Nephron (organoid): ENCODE measurements at regions not wholly inside any gene's neighbourhood (a gene's known extent, or its start where the extent isn't known, plus 50 kb on each side); places are given as distances from the start of the nearest gene placed in this dataset.

Experiments
- H3K27ac Mint-ChIP-seq, 3 experiments: 2 replicates each; pipeline ENCODE4 v1.8.0; 2020; ENCODE audit warnings: mixed read lengths in 3 of 3, mild to moderate bottlenecking in 2 of 3, moderate library complexity in 1 of 3
- H3K27me3 Mint-ChIP-seq: 2 replicates; pipeline ENCODE4 v1.8.0; 2021; ENCODE audit warnings: low read depth, mild to moderate bottlenecking, moderate library complexity, mixed read lengths
- H3K36me3 Mint-ChIP-seq: 2 replicates; pipeline ENCODE4 v1.8.0; 2020; ENCODE audit warnings: low read depth, mixed read lengths
- H3K4me1 Mint-ChIP-seq: 2 replicates; pipeline ENCODE4 v1.8.0; 2020; ENCODE audit warnings: mixed read lengths
- H3K4me3 Mint-ChIP-seq, 3 experiments: 2 replicates each; pipeline ENCODE4 v1.8.0; 2020; ENCODE audit warnings: mild to moderate bottlenecking in 3 of 3, mixed read lengths in 3 of 3, moderate library complexity in 2 of 3
- H3K9me3 Mint-ChIP-seq: 2 replicates; pipeline ENCODE4 v1.8.0; 2020; ENCODE audit warnings: mixed read lengths
- TF ChIP-seq, protein P1 (sequence below), 3 experiments: fragments of 200-600 bp; sonication (generic); IDR thresholded peaks; one replicate each; pipeline ENCODE4 v1.5.0; 2021; ENCODE audit warnings: antibody characterized with exemption in 3 of 3; ENCODE audit not compliant: unreplicated experiment in 3 of 3

DNA sequence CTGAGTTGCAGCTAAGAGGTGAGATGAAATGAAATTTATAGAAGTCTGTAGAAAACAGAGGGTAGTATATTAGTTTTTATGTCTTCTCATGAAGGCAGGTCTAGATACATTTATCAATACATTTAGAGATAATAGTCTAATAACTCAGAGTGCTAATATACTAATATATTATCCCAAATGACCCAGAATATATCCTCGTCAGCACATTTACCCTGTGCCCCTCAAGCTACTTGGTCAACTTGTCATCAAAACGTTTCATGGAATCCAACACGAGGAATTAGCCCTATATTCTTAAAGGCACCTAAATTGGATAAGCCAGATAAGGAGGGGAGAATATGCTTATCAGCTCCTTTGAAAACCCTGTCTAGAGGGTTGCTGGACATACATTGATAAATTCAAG is 415.1 kb upstream of the LRRTM1 start:
- peaks cover under 1% of the 10 kb centered on the region for H3K4me1 Mint-ChIP-seq
- TF ChIP-seq, protein P1, sequence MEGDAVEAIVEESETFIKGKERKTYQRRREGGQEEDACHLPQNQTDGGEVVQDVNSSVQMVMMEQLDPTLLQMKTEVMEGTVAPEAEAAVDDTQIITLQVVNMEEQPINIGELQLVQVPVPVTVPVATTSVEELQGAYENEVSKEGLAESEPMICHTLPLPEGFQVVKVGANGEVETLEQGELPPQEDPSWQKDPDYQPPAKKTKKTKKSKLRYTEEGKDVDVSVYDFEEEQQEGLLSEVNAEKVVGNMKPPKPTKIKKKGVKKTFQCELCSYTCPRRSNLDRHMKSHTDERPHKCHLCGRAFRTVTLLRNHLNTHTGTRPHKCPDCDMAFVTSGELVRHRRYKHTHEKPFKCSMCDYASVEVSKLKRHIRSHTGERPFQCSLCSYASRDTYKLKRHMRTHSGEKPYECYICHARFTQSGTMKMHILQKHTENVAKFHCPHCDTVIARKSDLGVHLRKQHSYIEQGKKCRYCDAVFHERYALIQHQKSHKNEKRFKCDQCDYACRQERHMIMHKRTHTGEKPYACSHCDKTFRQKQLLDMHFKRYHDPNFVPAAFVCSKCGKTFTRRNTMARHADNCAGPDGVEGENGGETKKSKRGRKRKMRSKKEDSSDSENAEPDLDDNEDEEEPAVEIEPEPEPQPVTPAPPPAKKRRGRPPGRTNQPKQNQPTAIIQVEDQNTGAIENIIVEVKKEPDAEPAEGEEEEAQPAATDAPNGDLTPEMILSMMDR (IDR thresholded peaks at IDR 0.05; ENCODE audit: unreplicated experiment in 3 of 3): no peak
- no peak overlapping the region for H3K27ac Mint-ChIP-seq
- H3K27me3 Mint-ChIP-seq: no peaks in the 10 kb centered on the region
- H3K4me3 Mint-ChIP-seq: no peak overlapping the region
- no peaks in the 10 kb centered on the region for H3K9me3 Mint-ChIP-seq
- no peaks in the 10 kb centered on the region for H3K36me3 Mint-ChIP-seq

GRCh38 chr2:80715433-80715832 is 410.9 kb upstream of the LRRTM1 start:
- no peaks in the 10 kb centered on the region for H3K36me3 Mint-ChIP-seq
- no peaks in the 10 kb centered on the region for H3K27me3 Mint-ChIP-seq
- no peaks in the 10 kb centered on the region for H3K9me3 Mint-ChIP-seq
- H3K4me3 Mint-ChIP-seq: no peak overlapping the region
- TF ChIP-seq, protein P1 (IDR thresholded peaks at IDR 0.05; ENCODE audit: unreplicated experiment in 3 of 3): no peak
- H3K27ac Mint-ChIP-seq: no peak overlapping the region
- H3K4me1 Mint-ChIP-seq: no peaks in the 10 kb centered on the region

GRCh38 chr2:80711915-80712314 is 407.4 kb upstream of the LRRTM1 start:
- H3K4me3 Mint-ChIP-seq: no peak overlapping the region
- TF ChIP-seq, protein P1 (IDR thresholded peaks at IDR 0.05; ENCODE audit: unreplicated experiment in 3 of 3): no peak
- H3K4me1 Mint-ChIP-seq: no peaks in the 10 kb centered on the region

GRCh38 chr2:80706951-80707350 is 402.4 kb upstream of the LRRTM1 start:
- Mint-ChIP-seq H3K9me3 (no peaks in the 10 kb centered on the region), H3K36me3 (no peaks in the 10 kb centered on the region), H3K27ac (no peak overlapping the region), H3K27me3 (no peaks in the 10 kb centered on the region), H3K4me3 (no peak overlapping the region), H3K4me1 (no peaks in the 10 kb centered on the region)
- TF ChIP-seq, protein P1 (IDR thresholded peaks at IDR 0.05; ENCODE audit: unreplicated experiment in 3 of 3): no peak

More at GRCh38 chr2:80711915-80712314, 407.4 kb upstream of the LRRTM1 start:
- Mint-ChIP-seq H3K27me3 (no peaks in the 10 kb centered on the region), H3K9me3 (no peaks in the 10 kb centered on the region), H3K36me3 (no peaks in the 10 kb centered on the region), H3K27ac (no peak overlapping the region)

DNA sequence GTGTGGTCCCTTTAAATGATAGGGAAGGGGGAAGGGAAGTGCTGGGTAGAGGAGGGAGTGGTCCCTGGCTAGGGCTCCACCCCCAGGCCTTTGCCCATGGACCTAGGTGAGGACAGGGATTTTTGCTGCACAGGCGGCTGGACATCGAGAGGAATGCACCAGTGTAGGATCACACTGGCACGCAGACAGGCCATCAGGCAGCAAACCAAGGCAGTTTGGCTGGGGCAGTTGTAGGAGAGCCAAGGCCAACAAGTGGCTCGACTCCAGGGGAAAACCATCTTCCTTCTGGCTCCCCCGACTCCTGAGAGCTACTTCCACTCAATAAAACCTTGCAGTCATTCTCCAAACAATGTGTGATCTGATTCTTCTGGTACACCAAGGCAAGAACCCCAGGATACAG is 402.0 kb upstream of the LRRTM1 start:
- TF ChIP-seq, protein P1 (IDR thresholded peaks at IDR 0.05; ENCODE audit: unreplicated experiment in 3 of 3): no peak
- Mint-ChIP-seq H3K36me3 (no peaks in the 10 kb centered on the region), H3K4me3 (no peak overlapping the region), H3K27ac (no peak overlapping the region), H3K27me3 (no peaks in the 10 kb centered on the region), H3K9me3 (no peaks in the 10 kb centered on the region), H3K4me1 (no peaks in the 10 kb centered on the region)

DNA sequence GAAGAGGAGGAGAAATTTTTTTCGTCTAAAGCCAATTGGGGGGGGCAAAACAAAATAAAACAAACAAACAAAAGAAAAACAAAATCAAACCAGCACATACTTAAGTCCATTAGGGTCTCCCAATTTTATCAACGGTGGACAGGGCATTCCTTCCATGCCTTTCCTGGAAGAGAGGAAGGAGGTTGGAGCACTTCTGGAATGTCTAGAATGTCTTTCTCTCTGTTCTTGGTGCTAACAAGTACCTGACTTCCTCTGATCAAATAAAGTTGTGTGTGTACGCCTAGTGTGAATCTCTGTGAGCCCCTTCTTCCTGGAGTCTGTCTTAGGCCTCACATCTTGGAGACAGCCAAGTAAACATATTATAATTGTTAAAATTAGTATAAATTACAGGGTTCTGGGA is 399.0 kb upstream of the LRRTM1 start:
- no peaks in the 10 kb centered on the region for H3K4me1 Mint-ChIP-seq
- no peaks in the 10 kb centered on the region for H3K27me3 Mint-ChIP-seq
- H3K9me3 Mint-ChIP-seq: peaks cover 1% of the 10 kb centered on the region
- TF ChIP-seq, protein P1 (IDR thresholded peaks at IDR 0.05; ENCODE audit: unreplicated experiment in 3 of 3): no peak
- H3K36me3 Mint-ChIP-seq: no peaks in the 10 kb centered on the region
- H3K27ac Mint-ChIP-seq: no peak overlapping the region
- no peak overlapping the region for H3K4me3 Mint-ChIP-seq
